ENCODE measurements at regions not wholly inside any gene's neighbourhood (a gene's known extent, or its start where the extent isn't known, plus 50 kb on each side); places are given as distances from the start of the nearest gene placed in this dataset.

DNA sequence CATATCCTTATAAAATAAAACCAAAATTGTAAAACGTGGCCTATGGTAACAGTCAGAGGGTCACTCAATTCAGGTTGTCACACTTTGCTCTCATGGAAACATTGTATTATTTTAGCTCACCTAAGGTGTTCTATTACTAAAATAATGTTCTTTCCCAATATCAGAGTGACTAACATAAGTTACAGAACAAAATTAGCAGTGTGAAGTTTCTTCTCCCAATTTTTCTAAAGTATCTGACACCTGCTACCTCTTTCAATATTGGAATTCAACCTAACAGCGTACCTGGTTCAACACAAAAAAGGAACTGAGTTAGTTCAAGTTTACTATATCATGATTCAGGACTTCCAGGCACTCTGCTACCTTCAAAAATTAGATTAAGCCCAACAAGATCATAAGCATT lies 190.4 kb downstream of the ZEB2 start:
- H3K36me3 Mint-ChIP-seq (ENCODE audit: insufficient read depth, unreplicated experiment) = peaks cover 24% of the 10 kb centered on the region

DNA sequence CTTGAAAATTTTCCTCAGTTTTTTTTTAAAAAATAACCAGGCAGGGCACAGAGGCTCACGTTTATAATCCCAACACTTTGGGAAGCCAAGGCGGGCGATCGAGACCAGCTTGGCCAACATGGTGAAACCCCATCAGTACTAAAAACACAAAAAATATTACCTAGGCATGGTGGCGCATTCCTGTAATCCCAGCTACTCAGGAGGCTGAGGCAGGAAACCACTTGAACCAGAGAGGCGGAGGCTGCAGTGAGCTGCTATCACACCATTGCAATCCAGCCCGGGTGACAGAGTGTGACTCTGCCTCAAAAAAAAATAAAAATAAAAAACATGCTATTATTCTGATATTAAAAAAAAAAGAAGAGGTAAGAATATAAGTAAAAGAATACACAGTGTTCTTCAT lies 191.0 kb downstream of the ZEB2 start:
- intact Hi-C loops (cut with micrococcal nuclease; ENCODE audit: unreplicated experiment) = loop anchor here (10.0 kb wide), 1 partner anchor 186 kb away; no protein-coding TSS in a partner anchor
- DNase-seq = no peak
- H3K9me3 Mint-ChIP-seq (ENCODE audit: low read depth, unreplicated experiment) = no peaks in the 10 kb centered on the region
- H3K4me1 Mint-ChIP-seq (ENCODE audit: low read depth, unreplicated experiment) = peaks cover 42% of the 10 kb centered on the region
- no TSS peak for BruUV-seq (replicated peaks)
- CTCF ChIA-PET = no interaction called here
- TF ChIP-seq, protein P1, sequence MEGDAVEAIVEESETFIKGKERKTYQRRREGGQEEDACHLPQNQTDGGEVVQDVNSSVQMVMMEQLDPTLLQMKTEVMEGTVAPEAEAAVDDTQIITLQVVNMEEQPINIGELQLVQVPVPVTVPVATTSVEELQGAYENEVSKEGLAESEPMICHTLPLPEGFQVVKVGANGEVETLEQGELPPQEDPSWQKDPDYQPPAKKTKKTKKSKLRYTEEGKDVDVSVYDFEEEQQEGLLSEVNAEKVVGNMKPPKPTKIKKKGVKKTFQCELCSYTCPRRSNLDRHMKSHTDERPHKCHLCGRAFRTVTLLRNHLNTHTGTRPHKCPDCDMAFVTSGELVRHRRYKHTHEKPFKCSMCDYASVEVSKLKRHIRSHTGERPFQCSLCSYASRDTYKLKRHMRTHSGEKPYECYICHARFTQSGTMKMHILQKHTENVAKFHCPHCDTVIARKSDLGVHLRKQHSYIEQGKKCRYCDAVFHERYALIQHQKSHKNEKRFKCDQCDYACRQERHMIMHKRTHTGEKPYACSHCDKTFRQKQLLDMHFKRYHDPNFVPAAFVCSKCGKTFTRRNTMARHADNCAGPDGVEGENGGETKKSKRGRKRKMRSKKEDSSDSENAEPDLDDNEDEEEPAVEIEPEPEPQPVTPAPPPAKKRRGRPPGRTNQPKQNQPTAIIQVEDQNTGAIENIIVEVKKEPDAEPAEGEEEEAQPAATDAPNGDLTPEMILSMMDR (IDR thresholded peaks at IDR 0.05; ENCODE audit: unreplicated experiment) = no peak
- H3K27me3 Mint-ChIP-seq (ENCODE audit: unreplicated experiment) = no peaks in the 10 kb centered on the region
- peaks cover 24% of the 10 kb centered on the region for H3K36me3 Mint-ChIP-seq (ENCODE audit: insufficient read depth, unreplicated experiment)
- no peak overlapping the region for H3K27ac Mint-ChIP-seq (ENCODE audit: unreplicated experiment)
- no peak overlapping the region for H3K4me3 Mint-ChIP-seq (ENCODE audit: low read depth, unreplicated experiment)

More for the DNA sequence above, 190.4 kb downstream of the ZEB2 start:
- H3K4me3 Mint-ChIP-seq (ENCODE audit: low read depth, unreplicated experiment) = no peak overlapping the region
- peaks cover 36% of the 10 kb centered on the region for H3K4me1 Mint-ChIP-seq (ENCODE audit: low read depth, unreplicated experiment)
- H3K9me3 Mint-ChIP-seq (ENCODE audit: low read depth, unreplicated experiment) = no peaks in the 10 kb centered on the region
- intact Hi-C loops (cut with micrococcal nuclease; ENCODE audit: unreplicated experiment) = loop anchor here (10.0 kb wide), 1 partner anchor 185 kb away; no protein-coding TSS in a partner anchor
- CTCF ChIA-PET = no interaction called here
- no TSS peak for BruUV-seq (replicated peaks)
- no peaks in the 10 kb centered on the region for H3K27me3 Mint-ChIP-seq (ENCODE audit: unreplicated experiment)
- H3K27ac Mint-ChIP-seq (ENCODE audit: unreplicated experiment) = no peak overlapping the region
- DNase-seq = no peak
- TF ChIP-seq, protein P1 (IDR thresholded peaks at IDR 0.05; ENCODE audit: unreplicated experiment) = no peak

DNA sequence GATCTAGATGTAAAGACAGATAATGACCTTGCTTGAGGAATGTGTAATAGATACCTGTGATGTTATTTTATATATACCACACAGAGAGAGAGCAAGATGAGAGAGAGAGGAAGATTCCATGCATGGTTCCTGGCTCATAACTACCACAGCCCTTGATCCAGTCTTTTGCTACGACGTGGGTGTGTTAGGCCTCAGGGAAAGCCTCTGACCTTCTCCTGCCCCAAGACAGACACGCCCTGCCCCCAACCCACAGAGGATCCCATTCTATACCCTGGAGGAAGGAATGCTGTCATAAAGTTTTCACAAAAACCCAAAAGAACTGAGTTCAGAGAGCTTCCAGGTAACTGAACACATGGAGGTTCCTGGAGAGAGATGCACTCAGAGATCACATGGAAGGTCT lies 193.1 kb downstream of the ZEB2 start:
- peaks cover 10% of the 10 kb centered on the region for H3K36me3 Mint-ChIP-seq (ENCODE audit: insufficient read depth, unreplicated experiment)
- no peak for DNase-seq
- H3K9me3 Mint-ChIP-seq (ENCODE audit: low read depth, unreplicated experiment) = no peaks in the 10 kb centered on the region
- no peak overlapping the region for H3K4me3 Mint-ChIP-seq (ENCODE audit: low read depth, unreplicated experiment)
- TF ChIP-seq, protein P1 (IDR thresholded peaks at IDR 0.05; ENCODE audit: unreplicated experiment) = no peak
- intact Hi-C loops (cut with micrococcal nuclease; ENCODE audit: unreplicated experiment) = loop anchor here (10.0 kb wide), 1 partner anchor 188 kb away; no protein-coding TSS in a partner anchor
- peaks cover 36% of the 10 kb centered on the region for H3K4me1 Mint-ChIP-seq (ENCODE audit: low read depth, unreplicated experiment)
- no peaks in the 10 kb centered on the region for H3K27me3 Mint-ChIP-seq (ENCODE audit: unreplicated experiment)
- BruUV-seq (replicated peaks) = no TSS peak
- H3K27ac Mint-ChIP-seq (ENCODE audit: unreplicated experiment) = peak overlapping the region; percentile 16
- CTCF ChIA-PET = no interaction called here

DNA sequence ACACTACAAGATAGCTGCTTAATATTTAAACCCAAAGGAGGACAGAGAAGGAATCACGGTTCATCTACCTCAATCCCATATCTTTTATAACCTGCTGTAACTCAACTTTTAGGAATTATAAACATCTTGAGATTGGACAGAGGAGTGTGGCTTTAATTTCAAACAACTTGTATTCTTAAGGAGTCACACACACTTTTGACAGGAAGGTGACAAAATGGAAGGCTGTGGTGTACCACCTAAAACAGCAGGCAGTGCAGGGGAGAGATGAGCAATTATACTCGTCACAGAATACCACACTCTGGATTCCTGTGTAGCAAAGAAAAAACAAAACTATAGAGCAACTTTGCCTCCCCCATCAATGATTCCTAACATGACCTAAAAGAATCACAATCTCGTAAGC lies 194.8 kb downstream of the ZEB2 start:
- TF ChIP-seq, protein P1 (IDR thresholded peaks at IDR 0.05; ENCODE audit: unreplicated experiment) = no peak
- H3K36me3 Mint-ChIP-seq (ENCODE audit: insufficient read depth, unreplicated experiment) = no peaks in the 10 kb centered on the region
- peak overlapping the region; percentile 20 for H3K27ac Mint-ChIP-seq (ENCODE audit: unreplicated experiment)
- BruUV-seq (replicated peaks) = no TSS peak
- no peak for DNase-seq
- no peaks in the 10 kb centered on the region for H3K27me3 Mint-ChIP-seq (ENCODE audit: unreplicated experiment)
- intact Hi-C loops (cut with micrococcal nuclease; ENCODE audit: unreplicated experiment) = loop anchor here (10.0 kb wide), 1 partner anchor 190 kb away; no protein-coding TSS in a partner anchor
- no peaks in the 10 kb centered on the region for H3K9me3 Mint-ChIP-seq (ENCODE audit: low read depth, unreplicated experiment)
- CTCF ChIA-PET = interaction anchor here (0.6 to 0.7 kb wide), 3 partner anchors 37 to 699 kb away, joined by 3 to 5 read pairs (median 3); no protein-coding TSS in a partner anchor
- peaks cover 46% of the 10 kb centered on the region for H3K4me1 Mint-ChIP-seq (ENCODE audit: low read depth, unreplicated experiment)
- H3K4me3 Mint-ChIP-seq (ENCODE audit: low read depth, unreplicated experiment) = peak overlapping the region; percentile 52
